ENCODE measurements at regions not wholly inside any gene's neighbourhood (a gene's known extent, or its start where the extent isn't known, plus 50 kb on each side); places are given as distances from the start of the nearest gene placed in this dataset.

GRCh38 chr2:151048331-151049054 lies 213.2 kb downstream of the RBM43 start:
- no peak for TF ChIP-seq EZH2phosphoT487 (IDR thresholded peaks at IDR 0.05; ENCODE audit: borderline replicate concordance, low read length)
- TF ChIP-seq CTCF (IDR thresholded peaks at IDR 0.05; ENCODE audit: low read depth, low read length, poor library complexity, severe bottlenecking) = no peak

All from DOHH2 (cell line).